ENCODE measurements at regions not wholly inside any gene's neighbourhood (a gene's known extent, or its start where the extent isn't known, plus 50 kb on each side); places are given as distances from the start of the nearest gene placed in this dataset.

DNA sequence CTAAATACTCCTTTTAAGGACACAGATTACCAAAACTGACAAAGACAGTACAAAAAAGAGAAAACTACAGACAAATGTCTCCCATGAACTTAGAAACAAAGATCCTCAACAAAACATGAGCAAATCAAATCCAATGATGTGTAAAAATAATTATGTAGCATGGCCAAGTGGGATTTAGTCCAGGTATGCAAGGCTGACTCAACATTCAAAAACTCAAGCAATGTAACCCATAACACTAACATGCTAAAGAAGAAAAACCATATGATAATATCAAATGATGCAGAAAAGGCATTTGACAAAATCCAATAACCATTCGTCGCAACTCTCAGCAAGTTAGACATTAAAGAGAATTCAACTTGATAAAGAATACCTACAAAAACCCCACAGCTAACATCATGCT lies 239.0 kb upstream of the KLHL29 start:
- Histone ChIP-seq H3K4me2 (ENCODE audit: low read depth, low read length, poor library complexity, severe bottlenecking) (no peak overlapping the region), H2AFZ (ENCODE audit: low read length) (no peak overlapping the region), H3K27me3 (ENCODE audit: low read length) (no peaks in the 10 kb centered on the region; the same call in 1 of the 2 replicates), H3K9me3 (ENCODE audit: low read length) (no peaks in the 10 kb centered on the region), H3K27ac (ENCODE audit: low read length) (no peak overlapping the region), H3K4me1 (ENCODE audit: low read length) (no peaks in the 10 kb centered on the region), H3K9me2 (replicated peaks; ENCODE audit: insufficient read depth, low read length) (no peaks in the 10 kb centered on the region), H3K36me3 (ENCODE audit: insufficient read depth, low read length) (no peaks in the 10 kb centered on the region), H4K20me1 (ENCODE audit: insufficient read depth, low read depth, low read length) (no peaks in the 10 kb centered on the region), H3K79me2 (ENCODE audit: low read length) (no peaks in the 10 kb centered on the region), H3K9ac (ENCODE audit: low read length) (no peak overlapping the region), H3K4me3 (ENCODE audit: low read length) (no peak overlapping the region)
- no peak for DNase-seq

GRCh38 chr2:23148342-23148741 lies 236.6 kb upstream of the KLHL29 start:
- Histone ChIP-seq H3K4me1 (ENCODE audit: low read length) (no peaks in the 10 kb centered on the region), H3K9me2 (replicated peaks; ENCODE audit: insufficient read depth, low read length) (no peaks in the 10 kb centered on the region), H3K27ac (ENCODE audit: low read length) (no peak overlapping the region), H3K27me3 (ENCODE audit: low read length) (no peaks in the 10 kb centered on the region; the same call in 1 of the 2 replicates), H3K79me2 (ENCODE audit: low read length) (no peaks in the 10 kb centered on the region), H3K9ac (ENCODE audit: low read length) (no peak overlapping the region), H2AFZ (ENCODE audit: low read length) (no peak overlapping the region), H3K4me2 (ENCODE audit: low read depth, low read length, poor library complexity, severe bottlenecking) (no peak overlapping the region), H3K4me3 (ENCODE audit: low read length) (no peak overlapping the region), H4K20me1 (ENCODE audit: insufficient read depth, low read depth, low read length) (no peaks in the 10 kb centered on the region), H3K9me3 (ENCODE audit: low read length) (no peaks in the 10 kb centered on the region), H3K36me3 (ENCODE audit: insufficient read depth, low read length) (no peaks in the 10 kb centered on the region)
- DNase-seq = no peak

DNA sequence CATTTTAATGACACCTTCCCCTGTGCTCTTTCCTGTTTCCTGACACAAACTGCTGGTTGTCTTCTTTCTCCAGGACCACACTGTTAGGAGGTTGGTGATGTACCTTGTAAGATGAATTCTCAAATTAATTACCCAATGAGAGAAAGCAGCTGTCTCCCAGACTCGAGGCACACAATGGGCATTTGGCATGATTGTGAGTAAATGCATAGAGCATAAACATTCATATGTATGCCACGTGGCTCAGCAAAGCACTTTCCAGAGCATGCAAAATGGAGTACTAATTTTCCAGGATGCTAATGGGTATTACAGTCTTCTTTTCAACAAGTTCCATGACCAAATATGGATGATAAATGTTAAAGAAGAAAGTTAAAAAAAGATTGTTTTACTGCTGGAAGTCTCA lies 235.2 kb upstream of the KLHL29 start:
- Histone ChIP-seq H4K20me1 (ENCODE audit: insufficient read depth, low read depth, low read length) (no peaks in the 10 kb centered on the region), H3K4me1 (ENCODE audit: low read length) (no peaks in the 10 kb centered on the region), H3K9me2 (replicated peaks; ENCODE audit: insufficient read depth, low read length) (no peaks in the 10 kb centered on the region), H3K27ac (ENCODE audit: low read length) (no peak overlapping the region), H3K9ac (ENCODE audit: low read length) (no peak overlapping the region), H3K79me2 (ENCODE audit: low read length) (no peaks in the 10 kb centered on the region), H2AFZ (ENCODE audit: low read length) (no peak overlapping the region), H3K27me3 (ENCODE audit: low read length) (no peaks in the 10 kb centered on the region; the same call in 1 of the 2 replicates), H3K9me3 (ENCODE audit: low read length) (no peaks in the 10 kb centered on the region), H3K4me3 (ENCODE audit: low read length) (no peak overlapping the region), H3K36me3 (ENCODE audit: insufficient read depth, low read length) (no peaks in the 10 kb centered on the region), H3K4me2 (ENCODE audit: low read depth, low read length, poor library complexity, severe bottlenecking) (no peak overlapping the region)
- DNase-seq = no peak

DNA sequence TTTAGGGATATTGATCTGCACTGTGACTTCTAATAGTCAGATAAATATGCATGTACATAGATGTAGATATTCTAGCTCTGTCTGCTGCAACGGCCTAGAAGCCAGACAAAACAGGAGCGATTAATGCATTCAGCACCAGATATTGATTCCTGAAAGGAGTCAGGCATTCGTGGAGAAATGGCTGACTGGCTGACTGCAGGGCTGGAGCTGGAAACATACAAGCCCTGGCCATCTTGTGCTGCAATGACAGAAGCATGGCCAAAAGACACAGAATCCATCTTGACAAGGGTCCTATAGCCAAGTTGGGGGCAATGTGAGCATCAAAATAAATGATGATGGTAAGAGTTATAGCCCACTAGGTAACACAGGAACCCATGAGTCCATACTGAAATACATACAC lies 231.5 kb upstream of the KLHL29 start:
- no peaks in the 10 kb centered on the region for H3K9me2 ChIP-seq (replicated peaks; ENCODE audit: insufficient read depth, low read length)
- H3K9ac ChIP-seq (ENCODE audit: low read length) = no peak overlapping the region

GRCh38 chr2:23155022-23155421 lies 230.0 kb upstream of the KLHL29 start:
- DNase-seq = no peak
- Histone ChIP-seq H3K9ac (ENCODE audit: low read length) (no peak overlapping the region), H3K9me2 (replicated peaks; ENCODE audit: insufficient read depth, low read length) (no peaks in the 10 kb centered on the region), H3K79me2 (ENCODE audit: low read length) (no peaks in the 10 kb centered on the region), H2AFZ (ENCODE audit: low read length) (no peak overlapping the region), H3K27ac (ENCODE audit: low read length) (no peak overlapping the region), H3K36me3 (ENCODE audit: insufficient read depth, low read length) (no peaks in the 10 kb centered on the region), H3K4me2 (ENCODE audit: low read depth, low read length, poor library complexity, severe bottlenecking) (no peak overlapping the region), H3K4me1 (ENCODE audit: low read length) (no peaks in the 10 kb centered on the region), H3K9me3 (ENCODE audit: low read length) (no peaks in the 10 kb centered on the region), H4K20me1 (ENCODE audit: insufficient read depth, low read depth, low read length) (no peaks in the 10 kb centered on the region), H3K4me3 (ENCODE audit: low read length) (no peak overlapping the region), H3K27me3 (ENCODE audit: low read length) (no peaks in the 10 kb centered on the region)

More for the DNA sequence above, 231.5 kb upstream of the KLHL29 start:
- Histone ChIP-seq H3K79me2 (ENCODE audit: low read length) (no peaks in the 10 kb centered on the region), H3K9me3 (ENCODE audit: low read length) (no peaks in the 10 kb centered on the region), H3K36me3 (ENCODE audit: insufficient read depth, low read length) (no peaks in the 10 kb centered on the region), H3K4me3 (ENCODE audit: low read length) (no peak overlapping the region), H3K4me2 (ENCODE audit: low read depth, low read length, poor library complexity, severe bottlenecking) (no peak overlapping the region), H3K4me1 (ENCODE audit: low read length) (no peaks in the 10 kb centered on the region), H3K27me3 (ENCODE audit: low read length) (no peaks in the 10 kb centered on the region), H4K20me1 (ENCODE audit: insufficient read depth, low read depth, low read length) (no peaks in the 10 kb centered on the region), H3K27ac (ENCODE audit: low read length) (no peak overlapping the region), H2AFZ (ENCODE audit: low read length) (no peak overlapping the region)
- DNase-seq = no peak

DNA sequence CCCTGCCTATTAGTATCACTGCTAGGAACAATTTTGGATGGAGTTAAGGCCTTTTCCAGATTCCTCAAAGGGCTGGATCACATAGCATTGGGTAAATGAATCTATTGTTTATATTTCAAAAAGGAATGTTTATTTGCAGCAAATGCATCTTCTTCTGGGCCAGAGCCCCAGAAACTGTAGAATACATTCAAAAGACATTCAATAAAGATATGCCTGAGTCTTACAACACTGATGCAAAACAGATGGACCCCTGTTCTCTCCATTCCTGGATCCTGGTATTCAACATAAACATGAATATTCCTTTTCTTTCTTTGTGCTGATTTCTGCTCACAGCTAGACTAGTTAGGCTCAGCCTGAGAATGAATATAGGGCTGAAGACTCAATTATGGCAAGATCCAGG lies 227.2 kb upstream of the KLHL29 start:
- Histone ChIP-seq H3K79me2 (ENCODE audit: low read length) (no peaks in the 10 kb centered on the region), H3K4me2 (ENCODE audit: low read depth, low read length, poor library complexity, severe bottlenecking) (no peak overlapping the region), H3K9me2 (replicated peaks; ENCODE audit: insufficient read depth, low read length) (no peaks in the 10 kb centered on the region), H3K4me3 (ENCODE audit: low read length) (no peak overlapping the region), H4K20me1 (ENCODE audit: insufficient read depth, low read depth, low read length) (no peaks in the 10 kb centered on the region), H3K27me3 (ENCODE audit: low read length) (no peaks in the 10 kb centered on the region), H3K4me1 (ENCODE audit: low read length) (no peaks in the 10 kb centered on the region), H2AFZ (ENCODE audit: low read length) (no peak overlapping the region), H3K27ac (ENCODE audit: low read length) (no peak overlapping the region), H3K9me3 (ENCODE audit: low read length) (no peaks in the 10 kb centered on the region), H3K9ac (ENCODE audit: low read length) (no peak overlapping the region), H3K36me3 (ENCODE audit: insufficient read depth, low read length) (no peaks in the 10 kb centered on the region)
- DNase-seq = no peak

DNA sequence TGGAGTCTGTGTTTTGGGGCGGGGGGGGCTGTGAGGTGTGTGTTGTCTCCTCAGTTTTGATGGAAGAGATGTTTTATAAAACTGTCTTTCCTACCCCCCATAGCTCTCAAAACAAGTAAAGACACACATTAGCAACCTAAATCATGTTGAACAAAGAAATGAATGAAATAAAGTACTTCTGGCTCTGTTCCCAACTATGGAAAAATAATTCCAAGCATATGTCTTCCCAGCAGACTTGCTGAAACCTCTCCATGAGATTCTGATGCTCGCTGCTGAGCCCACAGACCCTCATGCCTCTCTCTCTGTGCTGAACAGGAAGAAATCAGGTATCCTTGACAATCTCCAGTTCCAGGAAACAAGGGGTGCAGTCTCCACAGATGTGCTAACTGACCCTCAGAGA lies 226.7 kb upstream of the KLHL29 start:
- Histone ChIP-seq H3K36me3 (ENCODE audit: insufficient read depth, low read length) (no peaks in the 10 kb centered on the region), H3K9me2 (replicated peaks; ENCODE audit: insufficient read depth, low read length) (no peaks in the 10 kb centered on the region), H3K9me3 (ENCODE audit: low read length) (no peaks in the 10 kb centered on the region), H3K27me3 (ENCODE audit: low read length) (no peaks in the 10 kb centered on the region), H3K4me2 (ENCODE audit: low read depth, low read length, poor library complexity, severe bottlenecking) (no peak overlapping the region), H3K27ac (ENCODE audit: low read length) (no peak overlapping the region), H3K4me3 (ENCODE audit: low read length) (no peak overlapping the region), H2AFZ (ENCODE audit: low read length) (no peak overlapping the region), H3K79me2 (ENCODE audit: low read length) (no peaks in the 10 kb centered on the region), H3K9ac (ENCODE audit: low read length) (no peak overlapping the region), H3K4me1 (ENCODE audit: low read length) (no peaks in the 10 kb centered on the region), H4K20me1 (ENCODE audit: insufficient read depth, low read depth, low read length) (no peaks in the 10 kb centered on the region)
- DNase-seq = no peak

DNA sequence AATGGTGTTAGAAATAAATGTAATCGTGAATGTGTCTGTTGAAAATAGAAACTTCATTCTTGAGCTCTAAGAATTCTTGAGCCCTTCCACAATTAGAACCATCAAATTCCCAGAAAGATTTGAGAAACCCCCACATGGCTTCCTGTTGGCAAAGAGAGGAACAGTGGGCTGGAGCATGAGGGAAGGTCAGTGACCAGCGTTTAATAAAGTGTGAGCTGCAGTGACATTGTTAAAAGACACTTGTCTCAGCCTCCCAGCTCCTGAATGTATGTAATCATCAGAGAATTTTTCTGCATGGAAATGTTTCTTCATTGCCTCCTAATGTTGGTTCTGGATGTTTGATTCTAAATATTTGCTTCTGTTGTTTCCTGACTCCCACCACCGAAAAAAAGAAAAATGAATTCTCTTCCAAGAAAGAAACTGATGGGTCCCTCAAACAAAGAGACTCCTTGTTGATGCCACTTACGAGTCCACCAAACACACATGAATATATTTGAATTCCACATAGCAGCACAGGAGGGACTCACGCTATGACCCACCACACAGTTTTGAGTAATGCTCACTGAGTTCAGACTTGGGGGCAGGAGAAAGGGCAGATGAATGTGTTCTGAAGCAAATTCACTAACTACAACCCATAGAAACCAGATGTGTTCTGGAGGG lies 225.1 kb upstream of the KLHL29 start:
- no peak overlapping the region for H3K4me3 ChIP-seq (ENCODE audit: low read length)
- H3K27ac ChIP-seq (ENCODE audit: low read length) = no peak overlapping the region
- no peaks in the 10 kb centered on the region for H3K79me2 ChIP-seq (ENCODE audit: low read length)
- no peaks in the 10 kb centered on the region for H3K9me2 ChIP-seq (replicated peaks; ENCODE audit: insufficient read depth, low read length)
- H3K27me3 ChIP-seq (ENCODE audit: low read length) = no peaks in the 10 kb centered on the region
- DNase-seq = no peak
- no peak overlapping the region for H3K4me2 ChIP-seq (ENCODE audit: low read depth, low read length, poor library complexity, severe bottlenecking)
- H3K9me3 ChIP-seq (ENCODE audit: low read length) = no peaks in the 10 kb centered on the region
- H4K20me1 ChIP-seq (ENCODE audit: insufficient read depth, low read depth, low read length) = no peaks in the 10 kb centered on the region
- no peak overlapping the region for H2AFZ ChIP-seq (ENCODE audit: low read length)
- no peaks in the 10 kb centered on the region for H3K4me1 ChIP-seq (ENCODE audit: low read length)
- H3K9ac ChIP-seq (ENCODE audit: low read length) = no peak overlapping the region
- H3K36me3 ChIP-seq (ENCODE audit: insufficient read depth, low read length) = no peaks in the 10 kb centered on the region

Data from Karpas-422 (cell line).